IPS-18a (cell line): ENCODE measurements at regions not wholly inside any gene's neighbourhood (a gene's known extent, or its start where the extent isn't known, plus 50 kb on each side); places are given as distances from the start of the nearest gene placed in this dataset.

Experiments used
- H3K27ac ChIP-seq: one replicate; pipeline ENCODE4 v1.5.1; 2013; ENCODE audit warnings: low read length
- H3K27me3 ChIP-seq: one replicate; pipeline ENCODE4 v1.6.1; 2013; ENCODE audit warnings: mild to moderate bottlenecking, low read length; ENCODE audit not compliant: control insufficient read depth, insufficient read depth
- H3K36me3 ChIP-seq: one replicate; pipeline ENCODE4 v1.6.1; 2013; ENCODE audit warnings: low read depth, low read length; ENCODE audit not compliant: control insufficient read depth
- H3K4me1 ChIP-seq: one replicate; pipeline ENCODE4 v1.6.1; 2013; ENCODE audit warnings: low read depth, low read length; ENCODE audit not compliant: control insufficient read depth
- H3K4me3 ChIP-seq: one replicate; pipeline ENCODE4 v1.5.1; 2013; ENCODE audit warnings: low read length
- H3K9ac ChIP-seq: one replicate; pipeline ENCODE4 v1.6.1; 2013; ENCODE audit warnings: mild to moderate bottlenecking, low read length, moderate library complexity
- H3K9me3 ChIP-seq: one replicate; pipeline ENCODE4 v1.6.1; 2013; ENCODE audit warnings: low read depth, low read length; ENCODE audit not compliant: control insufficient read depth

- Histone ChIP-seq H3K4me3 (no peak overlapping the region), H3K4me1 (peaks cover 15% of the 10 kb centered on the region), H3K9me3 (no peaks in the 10 kb centered on the region), H3K9ac (no peak overlapping the region), H3K27ac (no peak overlapping the region), H3K36me3 (no peaks in the 10 kb centered on the region), H3K27me3 (no peaks in the 10 kb centered on the region)
Measured at GRCh38 chr7:12809476-12809875, 122.0 kb downstream of the ARL4A start.

GRCh38 chr7:12812111-12812510, 124.7 kb downstream of the ARL4A start:
- Histone ChIP-seq H3K36me3 (no peaks in the 10 kb centered on the region), H3K27ac (no peak overlapping the region), H3K4me3 (no peak overlapping the region), H3K9me3 (no peaks in the 10 kb centered on the region), H3K27me3 (no peaks in the 10 kb centered on the region), H3K9ac (no peak overlapping the region), H3K4me1 (peaks cover 9% of the 10 kb centered on the region)

- no peaks in the 10 kb centered on the region for H3K27me3 ChIP-seq
- H3K36me3 ChIP-seq, result no peaks in the 10 kb centered on the region
- H3K4me1 ChIP-seq, result peaks cover 21% of the 10 kb centered on the region
- H3K27ac ChIP-seq, result no peak overlapping the region
- H3K9me3 ChIP-seq, result no peaks in the 10 kb centered on the region
- H3K9ac ChIP-seq, result no peak overlapping the region
- no peak overlapping the region for H3K4me3 ChIP-seq
Measured at GRCh38 chr7:12814107-12814506, 126.7 kb downstream of the ARL4A start.

GRCh38 chr7:12814828-12815227, 127.4 kb downstream of the ARL4A start:
- no peak overlapping the region for H3K4me3 ChIP-seq
- no peak overlapping the region for H3K9ac ChIP-seq

GRCh38 chr7:12815426-12815825, 128.0 kb downstream of the ARL4A start:
- no peaks in the 10 kb centered on the region for H3K36me3 ChIP-seq
- H3K9me3 ChIP-seq, result no peaks in the 10 kb centered on the region
- no peak overlapping the region for H3K4me3 ChIP-seq
- no peak overlapping the region for H3K27ac ChIP-seq
- no peaks in the 10 kb centered on the region for H3K27me3 ChIP-seq
- H3K9ac ChIP-seq, result no peak overlapping the region
- peaks cover 26% of the 10 kb centered on the region for H3K4me1 ChIP-seq

More at GRCh38 chr7:12814828-12815227, 127.4 kb downstream of the ARL4A start:
- Histone ChIP-seq H3K4me1 (peaks cover 21% of the 10 kb centered on the region), H3K27me3 (no peaks in the 10 kb centered on the region), H3K27ac (no peak overlapping the region), H3K36me3 (no peaks in the 10 kb centered on the region), H3K9me3 (no peaks in the 10 kb centered on the region)

GRCh38 chr7:12815871-12816270, 128.4 kb downstream of the ARL4A start:
- H3K4me1 ChIP-seq, result peaks cover 31% of the 10 kb centered on the region
- H3K27ac ChIP-seq, result no peak overlapping the region
- H3K4me3 ChIP-seq, result no peak overlapping the region
- H3K27me3 ChIP-seq, result no peaks in the 10 kb centered on the region
- no peaks in the 10 kb centered on the region for H3K36me3 ChIP-seq
- H3K9ac ChIP-seq, result no peak overlapping the region
- no peaks in the 10 kb centered on the region for H3K9me3 ChIP-seq

GRCh38 chr7:12820777-12821176, 133.3 kb downstream of the ARL4A start:
- Histone ChIP-seq H3K4me1 (peaks cover 45% of the 10 kb centered on the region), H3K27ac (no peak overlapping the region), H3K27me3 (no peaks in the 10 kb centered on the region)

GRCh38 chr7:12821746-12822145, 134.3 kb downstream of the ARL4A start:
- Histone ChIP-seq H3K9ac (no peak overlapping the region), H3K27ac (no peak overlapping the region), H3K9me3 (no peaks in the 10 kb centered on the region), H3K4me1 (peaks cover 45% of the 10 kb centered on the region), H3K36me3 (no peaks in the 10 kb centered on the region), H3K4me3 (no peak overlapping the region), H3K27me3 (no peaks in the 10 kb centered on the region)

More at GRCh38 chr7:12820777-12821176, 133.3 kb downstream of the ARL4A start:
- Histone ChIP-seq H3K9ac (no peak overlapping the region), H3K4me3 (no peak overlapping the region), H3K36me3 (no peaks in the 10 kb centered on the region), H3K9me3 (no peaks in the 10 kb centered on the region)

GRCh38 chr7:12826079-12826478, 138.6 kb downstream of the ARL4A start:
- H3K4me3 ChIP-seq, result no peak overlapping the region
- no peaks in the 10 kb centered on the region for H3K27me3 ChIP-seq
- no peaks in the 10 kb centered on the region for H3K36me3 ChIP-seq
- H3K4me1 ChIP-seq, result peaks cover 12% of the 10 kb centered on the region
- H3K9me3 ChIP-seq, result no peaks in the 10 kb centered on the region
- no peak overlapping the region for H3K27ac ChIP-seq
- H3K9ac ChIP-seq, result no peak overlapping the region

GRCh38 chr7:12827219-12827821, 139.9 kb downstream of the ARL4A start:
- H3K4me1 ChIP-seq, result no peaks in the 10 kb centered on the region
- H3K36me3 ChIP-seq, result no peaks in the 10 kb centered on the region
- H3K9ac ChIP-seq, result no peak overlapping the region
- H3K4me3 ChIP-seq, result no peak overlapping the region
- H3K27ac ChIP-seq, result no peak overlapping the region
- no peaks in the 10 kb centered on the region for H3K27me3 ChIP-seq
- H3K9me3 ChIP-seq, result no peaks in the 10 kb centered on the region

GRCh38 chr7:12827920-12828319, 140.5 kb downstream of the ARL4A start:
- no peaks in the 10 kb centered on the region for H3K36me3 ChIP-seq
- no peaks in the 10 kb centered on the region for H3K27me3 ChIP-seq

GRCh38 chr7:12831024-12831423, 143.6 kb downstream of the ARL4A start:
- no peaks in the 10 kb centered on the region for H3K27me3 ChIP-seq
- H3K4me3 ChIP-seq, result no peak overlapping the region
- H3K9ac ChIP-seq, result no peak overlapping the region
- no peaks in the 10 kb centered on the region for H3K4me1 ChIP-seq
- H3K36me3 ChIP-seq, result no peaks in the 10 kb centered on the region
- H3K9me3 ChIP-seq, result peaks cover 11% of the 10 kb centered on the region
- H3K27ac ChIP-seq, result no peak overlapping the region

More at GRCh38 chr7:12827920-12828319, 140.5 kb downstream of the ARL4A start:
- no peaks in the 10 kb centered on the region for H3K9me3 ChIP-seq
- H3K27ac ChIP-seq, result no peak overlapping the region
- H3K4me1 ChIP-seq, result no peaks in the 10 kb centered on the region
- H3K9ac ChIP-seq, result no peak overlapping the region
- H3K4me3 ChIP-seq, result no peak overlapping the region
